ENCODE measurements at regions not wholly inside any gene's neighbourhood (a gene's known extent, or its start where the extent isn't known, plus 50 kb on each side); places are given as distances from the start of the nearest gene placed in this dataset.

DNA sequence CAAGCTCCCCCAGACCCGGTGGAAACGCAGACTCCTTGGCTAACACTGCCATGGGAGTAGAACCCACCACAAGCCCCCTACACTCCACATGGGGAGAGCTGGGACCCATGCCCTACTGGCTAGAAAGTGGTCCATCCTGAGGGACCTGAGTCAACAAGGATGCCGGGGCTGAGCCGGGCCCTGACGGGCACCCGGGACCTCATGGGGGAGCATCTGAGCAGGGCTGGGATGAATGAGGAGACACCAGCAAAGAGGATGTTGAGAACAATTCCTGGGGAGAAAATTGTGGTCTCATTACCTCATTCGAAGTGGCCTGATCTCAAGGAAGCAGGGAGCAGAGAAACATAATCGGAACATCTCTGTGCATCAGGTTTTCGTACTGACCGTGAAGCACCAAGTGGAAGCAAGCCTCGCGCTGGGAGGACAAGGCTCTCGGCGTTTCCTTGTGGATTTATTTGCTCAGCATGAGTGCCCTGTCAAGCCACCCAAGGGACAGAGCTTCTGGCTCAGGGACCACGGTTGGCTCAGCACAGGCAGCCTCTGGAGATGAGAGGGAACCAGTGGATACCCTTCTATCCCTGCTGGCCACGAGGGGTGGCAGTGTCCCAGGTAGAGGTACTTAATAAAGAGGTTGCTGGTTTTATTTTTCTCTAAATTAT is 132.2 kb upstream of the FAM20C start:
- TF ChIP-seq CTCF (IDR thresholded peaks at IDR 0.05) (no peak), POLR2A (IDR thresholded peaks at IDR 0.05) (no peak)

All from thyroid gland (tissue), 4 donors.